ENCODE measurements at regions not wholly inside any gene's neighbourhood (a gene's known extent, or its start where the extent isn't known, plus 50 kb on each side); places are given as distances from the start of the nearest gene placed in this dataset.

GRCh38 chr2:237227592-237228280 is 142.0 kb downstream of the COPS8 start:
- no peak for TF ChIP-seq CTCF (IDR thresholded peaks at IDR 0.05)
- no peak for TF ChIP-seq POLR2A (IDR thresholded peaks at IDR 0.05)
